Trophoblast cell (in vitro differentiated cells and primary cell): ENCODE measurements at regions not wholly inside any gene's neighbourhood (a gene's known extent, or its start where the extent isn't known, plus 50 kb on each side); places are given as distances from the start of the nearest gene placed in this dataset.

Experiments
- DNase-seq, 2 donors: peaks; one replicate each; pipeline ENCODE4 v3.0.0-alpha.2; 2016
- H2AFZ ChIP-seq: 2 replicates; pipeline ENCODE4 v1.6.1; 2013; ENCODE audit warnings: low read length, moderate library complexity, mild to moderate bottlenecking; ENCODE audit not compliant: insufficient read depth, poor library complexity
- H2AK5ac ChIP-seq: 2 replicates; pipeline ENCODE4 v1.6.1; 2013; ENCODE audit warnings: mild to moderate bottlenecking, low read length
- H2BK120ac ChIP-seq: 2 replicates; pipeline ENCODE4 v1.6.1; 2013; ENCODE audit warnings: low read length, mild to moderate bottlenecking, moderate library complexity; ENCODE audit not compliant: insufficient read depth, poor library complexity
- H2BK12ac ChIP-seq: 2 replicates; pipeline ENCODE4 v1.6.1; 2013; ENCODE audit warnings: mild to moderate bottlenecking, low read length, moderate library complexity
- H2BK5ac ChIP-seq: 2 replicates; pipeline ENCODE4 v1.6.1; 2013; ENCODE audit warnings: low read length, low read depth, moderate library complexity, mild to moderate bottlenecking; ENCODE audit not compliant: poor library complexity
- H3K14ac ChIP-seq: 2 replicates; pipeline ENCODE4 v1.6.1; 2013; ENCODE audit warnings: mild to moderate bottlenecking, low read length
- H3K18ac ChIP-seq: 2 replicates; pipeline ENCODE4 v1.6.1; 2013; ENCODE audit warnings: mild to moderate bottlenecking, low read length
- H3K23ac ChIP-seq: 2 replicates; pipeline ENCODE4 v1.6.1; 2013; ENCODE audit warnings: low read length
- H3K27ac ChIP-seq: 2 replicates; pipeline ENCODE4 v1.5.1; 2013; ENCODE audit warnings: low read depth, mild to moderate bottlenecking, inconsistent platforms, low read length, moderate library complexity
- H3K27me3 ChIP-seq: 2 replicates; pipeline ENCODE4 v1.6.1; 2013; ENCODE audit warnings: inconsistent platforms, mild to moderate bottlenecking, low read length, moderate library complexity; ENCODE audit not compliant: insufficient read depth
- H3K36me3 ChIP-seq, 2 experiments: 1 replicate in 1 of 2; 2 replicates in 1 of 2; pipeline ENCODE4 v1.6.1; 2013; ENCODE audit warnings: low read length in 2 of 2, mild to moderate bottlenecking in 2 of 2, moderate library complexity in 1 of 2; ENCODE audit not compliant: insufficient read depth in 2 of 2, control insufficient read depth in 1 of 2
- H3K4ac ChIP-seq: 2 replicates; pipeline ENCODE4 v1.6.1; 2013; ENCODE audit warnings: low read depth, mild to moderate bottlenecking, low read length, moderate library complexity
- H3K4me1 ChIP-seq, 2 experiments: 1 replicate in 1 of 2; 2 replicates in 1 of 2; pipeline ENCODE4 v1.6.1; 2013; ENCODE audit warnings: low read length in 2 of 2, mild to moderate bottlenecking in 2 of 2, moderate library complexity in 1 of 2; ENCODE audit not compliant: insufficient read depth in 2 of 2, control insufficient read depth in 1 of 2
- H3K4me2 ChIP-seq: 2 replicates; pipeline ENCODE4 v1.6.1; 2013; ENCODE audit warnings: inconsistent platforms, mild to moderate bottlenecking, low read length, moderate library complexity
- H3K4me3 ChIP-seq: 2 replicates; pipeline ENCODE4 v1.5.1; 2013; ENCODE audit warnings: mild to moderate bottlenecking, low read depth, low read length, inconsistent platforms
- H3K79me1 ChIP-seq: one replicate; pipeline ENCODE4 v1.6.1; 2013; ENCODE audit warnings: low read length
- H3K79me2 ChIP-seq: 2 replicates; pipeline ENCODE4 v1.6.1; 2013; ENCODE audit warnings: low read length, mild to moderate bottlenecking; ENCODE audit not compliant: control insufficient read depth, insufficient read depth, poor library complexity
- H3K9ac ChIP-seq: 2 replicates; pipeline ENCODE4 v1.6.1; 2013; ENCODE audit warnings: mild to moderate bottlenecking, low read length
- H3K9me3 ChIP-seq: 2 replicates; pipeline ENCODE4 v1.6.1; 2013; ENCODE audit warnings: low read depth, mild to moderate bottlenecking, control low read depth, inconsistent platforms, low read length; ENCODE audit not compliant: insufficient read depth
- H4K12ac ChIP-seq: 2 replicates; pipeline ENCODE4 v1.6.1; 2013; ENCODE audit warnings: low read depth, mild to moderate bottlenecking, low read length, moderate library complexity
- H4K8ac ChIP-seq: 2 replicates; pipeline ENCODE4 v1.6.1; 2013; ENCODE audit warnings: low read depth, mild to moderate bottlenecking, low read length, moderate library complexity
- H4K91ac ChIP-seq: one replicate; pipeline ENCODE4 v1.6.1; 2013; ENCODE audit warnings: low read depth, mild to moderate bottlenecking, low read length, moderate library complexity
- WGBS: extraction: QIAGEN DNeasy Blood & Tissue Kit; methylation state at CpG from one replicate; pipeline ENCODE4 v1.1.7; 2013; ENCODE audit warnings: missing lambda C conversion rate; ENCODE audit not compliant: insufficient read length, insufficient coverage; ENCODE audit errors: extremely low coverage; 5-methylcytosine and 5-hydroxymethylcytosine counted together

GRCh38 chr20:40765814-40766480 lies 76.9 kb upstream of the MAFB start:
- Histone ChIP-seq H2AFZ (no peak overlapping the region), H4K91ac (no peak overlapping the region), H3K4ac (no peak overlapping the region), H3K18ac (no peak overlapping the region), H2BK120ac (no peak overlapping the region), H3K4me1 (no peaks in the 10 kb centered on the region), H4K8ac (no peak overlapping the region), H2BK12ac (no peak overlapping the region), H2BK5ac (no peak overlapping the region), H3K14ac (no peak overlapping the region), H3K9ac (no peak overlapping the region), H2AK5ac (no peak overlapping the region), H3K9me3 (peaks cover 2% of the 10 kb centered on the region), H4K12ac (no peak overlapping the region), H3K36me3 (no peaks in the 10 kb centered on the region), H3K4me2 (no peak overlapping the region), H3K27ac (no peak overlapping the region), H3K27me3 (no peaks in the 10 kb centered on the region), H3K4me3 (no peak overlapping the region), H3K23ac (no peak overlapping the region), H3K79me2 (no peaks in the 10 kb centered on the region), H3K79me1 (no peaks in the 10 kb centered on the region)
- WGBS = no CpG with 5 or more reads among the region's 4 CpGs
- no peak for DNase-seq

GRCh38 chr20:40766790-40767614 lies 78.0 kb upstream of the MAFB start:
- no peak for DNase-seq
- WGBS = no CpG with 5 or more reads among the region's 5 CpGs

GRCh38 chr20:40767615-40767924 lies 78.5 kb upstream of the MAFB start:
- Histone ChIP-seq H3K27me3 (no peaks in the 10 kb centered on the region), H3K23ac (no peak overlapping the region), H3K79me1 (no peaks in the 10 kb centered on the region), H2BK12ac (no peak overlapping the region), H3K79me2 (no peaks in the 10 kb centered on the region), H3K4ac (no peak overlapping the region), H3K9me3 (peaks cover 2% of the 10 kb centered on the region), H2AFZ (no peak overlapping the region), H2BK5ac (no peak overlapping the region), H2BK120ac (no peak overlapping the region), H3K27ac (no peak overlapping the region), H4K8ac (no peak overlapping the region), H3K14ac (no peak overlapping the region), H2AK5ac (no peak overlapping the region), H3K4me2 (no peak overlapping the region), H3K4me1 (no peaks in the 10 kb centered on the region), H4K12ac (no peak overlapping the region), H3K18ac (no peak overlapping the region), H3K4me3 (no peak overlapping the region), H4K91ac (no peak overlapping the region), H3K36me3 (no peaks in the 10 kb centered on the region), H3K9ac (no peak overlapping the region)
- WGBS = no CpG with 5 or more reads among the region's 3 CpGs
- no peak for DNase-seq

More at GRCh38 chr20:40766790-40767614, 78.0 kb upstream of the MAFB start:
- Histone ChIP-seq H4K91ac (no peak overlapping the region), H3K4me2 (no peak overlapping the region), H4K8ac (no peak overlapping the region), H3K79me1 (no peaks in the 10 kb centered on the region), H3K36me3 (no peaks in the 10 kb centered on the region), H2BK5ac (no peak overlapping the region), H3K9me3 (peaks cover 2% of the 10 kb centered on the region), H3K14ac (no peak overlapping the region), H2BK120ac (no peak overlapping the region), H3K4ac (no peak overlapping the region), H3K18ac (no peak overlapping the region), H3K79me2 (no peaks in the 10 kb centered on the region), H2AFZ (no peak overlapping the region), H2AK5ac (no peak overlapping the region), H3K9ac (no peak overlapping the region), H3K4me3 (no peak overlapping the region), H2BK12ac (no peak overlapping the region), H3K27ac (no peak overlapping the region), H3K27me3 (no peaks in the 10 kb centered on the region), H3K23ac (no peak overlapping the region), H4K12ac (no peak overlapping the region), H3K4me1 (no peaks in the 10 kb centered on the region)

GRCh38 chr20:40768105-40768504 lies 79.1 kb upstream of the MAFB start:
- no peak overlapping the region for H2BK5ac ChIP-seq
- no peak overlapping the region for H3K4me2 ChIP-seq
- WGBS = no CpG with 5 or more reads among the region's 3 CpGs
- H3K27me3 ChIP-seq = no peaks in the 10 kb centered on the region
- H3K4me3 ChIP-seq = no peak overlapping the region
- no peak overlapping the region for H2AK5ac ChIP-seq
- DNase-seq = no peak
- no peak overlapping the region for H3K9ac ChIP-seq
- no peak overlapping the region for H4K91ac ChIP-seq
- H2BK12ac ChIP-seq = no peak overlapping the region
- no peaks in the 10 kb centered on the region for H3K79me2 ChIP-seq
- H3K27ac ChIP-seq = no peak overlapping the region
- no peak overlapping the region for H3K4ac ChIP-seq
- no peak overlapping the region for H3K18ac ChIP-seq
- no peak overlapping the region for H4K12ac ChIP-seq
- no peaks in the 10 kb centered on the region for H3K79me1 ChIP-seq
- no peaks in the 10 kb centered on the region for H3K4me1 ChIP-seq
- H3K9me3 ChIP-seq = no peaks in the 10 kb centered on the region
- no peak overlapping the region for H4K8ac ChIP-seq
- no peak overlapping the region for H2BK120ac ChIP-seq
- H3K14ac ChIP-seq = no peak overlapping the region
- H3K36me3 ChIP-seq = no peaks in the 10 kb centered on the region
- H3K23ac ChIP-seq = no peak overlapping the region
- no peak overlapping the region for H2AFZ ChIP-seq
